Astrocyte of the cerebellum (primary cell): ENCODE measurements at regions not wholly inside any gene's neighbourhood (a gene's known extent, or its start where the extent isn't known, plus 50 kb on each side); places are given as distances from the start of the nearest gene placed in this dataset.

Experiments used
- DNase-seq: peaks from one replicate; pipeline ENCODE4 v3.0.0-alpha.2; 2011; ENCODE audit warnings: low read depth
- H3K4me3 ChIP-seq: 2 replicates; pipeline ENCODE4 v1.5.1; 2011; ENCODE audit warnings: mild to moderate bottlenecking, low read depth, low read length, moderate library complexity
- in situ Hi-C: cut with HindIII; loops from 2 replicates; pipeline ENCODE4 v1.10.0; 2017; ENCODE audit warnings: low sequenced_read_pairs
- TF ChIP-seq, protein P1 (sequence below): IDR thresholded peaks from 2 replicates; pipeline ENCODE4 v1.5.1; 2012; ENCODE audit warnings: low read length, low read depth, moderate library complexity, mild to moderate bottlenecking; ENCODE audit errors: missing control alignments

DNA sequence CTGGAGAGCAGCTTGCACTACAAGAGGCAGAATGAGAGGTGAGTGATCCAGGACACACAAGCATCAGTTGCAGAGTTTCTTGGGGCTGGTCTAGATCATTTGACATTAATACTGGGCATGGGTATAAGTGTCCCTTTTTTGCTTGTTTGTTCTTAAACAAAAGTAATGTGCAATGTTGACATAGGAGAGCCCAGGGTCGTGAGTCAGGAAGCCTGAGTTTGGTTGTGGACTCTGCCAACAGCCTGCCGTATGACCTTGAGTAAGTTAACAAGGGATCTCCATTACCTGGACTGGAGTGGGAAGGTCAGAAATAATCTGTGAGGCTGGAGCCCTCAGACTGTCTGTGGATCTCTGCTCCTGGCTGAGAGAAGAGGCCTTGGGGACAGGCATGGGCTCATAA lies 170.3 kb downstream of the KCNA5 start:
- TF ChIP-seq, protein P1, sequence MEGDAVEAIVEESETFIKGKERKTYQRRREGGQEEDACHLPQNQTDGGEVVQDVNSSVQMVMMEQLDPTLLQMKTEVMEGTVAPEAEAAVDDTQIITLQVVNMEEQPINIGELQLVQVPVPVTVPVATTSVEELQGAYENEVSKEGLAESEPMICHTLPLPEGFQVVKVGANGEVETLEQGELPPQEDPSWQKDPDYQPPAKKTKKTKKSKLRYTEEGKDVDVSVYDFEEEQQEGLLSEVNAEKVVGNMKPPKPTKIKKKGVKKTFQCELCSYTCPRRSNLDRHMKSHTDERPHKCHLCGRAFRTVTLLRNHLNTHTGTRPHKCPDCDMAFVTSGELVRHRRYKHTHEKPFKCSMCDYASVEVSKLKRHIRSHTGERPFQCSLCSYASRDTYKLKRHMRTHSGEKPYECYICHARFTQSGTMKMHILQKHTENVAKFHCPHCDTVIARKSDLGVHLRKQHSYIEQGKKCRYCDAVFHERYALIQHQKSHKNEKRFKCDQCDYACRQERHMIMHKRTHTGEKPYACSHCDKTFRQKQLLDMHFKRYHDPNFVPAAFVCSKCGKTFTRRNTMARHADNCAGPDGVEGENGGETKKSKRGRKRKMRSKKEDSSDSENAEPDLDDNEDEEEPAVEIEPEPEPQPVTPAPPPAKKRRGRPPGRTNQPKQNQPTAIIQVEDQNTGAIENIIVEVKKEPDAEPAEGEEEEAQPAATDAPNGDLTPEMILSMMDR = no peak
- in situ Hi-C loops = no loop called here
- H3K4me3 ChIP-seq = no peak overlapping the region
- no peak for DNase-seq

DNA sequence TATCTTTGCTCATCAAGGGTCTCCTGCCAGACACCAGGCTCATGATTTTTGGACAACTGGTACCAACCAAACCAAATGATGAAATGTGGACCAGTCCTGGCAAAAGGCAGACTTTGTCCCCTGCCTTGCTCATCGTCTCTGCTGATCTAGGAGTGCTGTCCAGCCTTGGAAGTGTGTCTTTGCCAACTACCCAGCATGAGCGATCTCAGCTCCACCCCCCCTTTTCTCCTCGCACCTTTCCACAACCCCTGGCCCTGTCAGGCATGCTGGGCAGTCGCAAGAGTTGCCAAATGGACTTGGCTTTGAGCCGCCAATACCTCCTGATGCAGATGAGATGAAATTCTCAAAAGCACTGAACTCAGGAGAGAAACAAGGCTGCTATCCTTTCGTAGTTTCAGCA lies 174.3 kb downstream of the KCNA5 start:
- TF ChIP-seq, protein P1 = no peak
- in situ Hi-C loops = no loop called here
- H3K4me3 ChIP-seq = no peak overlapping the region
- DNase-seq = no peak

DNA sequence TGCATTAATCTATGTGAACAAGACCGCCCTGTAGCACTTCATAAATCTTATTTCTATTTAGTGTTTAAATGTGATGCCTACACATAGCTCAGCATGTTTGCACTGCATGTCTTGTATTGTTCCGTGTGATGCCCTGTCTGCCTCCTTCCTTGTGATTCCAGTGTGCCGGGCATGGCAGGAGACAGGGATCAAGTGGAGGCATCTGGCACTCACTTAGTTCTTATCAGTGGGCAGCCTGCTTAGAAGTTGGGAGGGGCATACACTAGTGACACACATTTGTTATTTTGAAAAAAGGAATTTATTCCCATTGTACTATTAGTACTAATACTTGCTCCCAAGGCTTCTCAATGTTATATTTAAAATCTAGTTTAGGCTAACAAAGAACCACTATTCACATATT lies 176.4 kb downstream of the KCNA5 start:
- H3K4me3 ChIP-seq = no peak overlapping the region
- in situ Hi-C loops = no loop called here
- TF ChIP-seq, protein P1 = no peak
- no peak for DNase-seq

DNA sequence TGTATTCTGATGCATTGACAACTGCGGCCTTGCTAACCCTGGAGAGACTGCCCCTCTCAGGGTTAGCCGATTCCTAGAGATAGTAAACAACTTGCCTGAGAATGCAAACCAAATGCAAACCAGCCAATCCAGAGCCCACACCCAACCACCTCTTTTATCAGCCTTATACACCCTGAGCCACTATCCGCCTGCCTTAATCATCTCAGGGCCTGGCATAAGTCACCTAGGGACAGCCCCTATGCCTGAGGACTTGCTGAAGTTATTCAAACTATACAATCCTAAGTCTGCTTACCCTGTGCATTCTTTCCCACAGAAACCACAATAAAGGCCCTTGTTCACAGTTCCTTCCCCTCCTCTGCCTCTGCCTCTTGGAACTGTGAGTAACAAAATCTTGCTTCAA lies 177.2 kb downstream of the KCNA5 start:
- DNase-seq = no peak

DNA sequence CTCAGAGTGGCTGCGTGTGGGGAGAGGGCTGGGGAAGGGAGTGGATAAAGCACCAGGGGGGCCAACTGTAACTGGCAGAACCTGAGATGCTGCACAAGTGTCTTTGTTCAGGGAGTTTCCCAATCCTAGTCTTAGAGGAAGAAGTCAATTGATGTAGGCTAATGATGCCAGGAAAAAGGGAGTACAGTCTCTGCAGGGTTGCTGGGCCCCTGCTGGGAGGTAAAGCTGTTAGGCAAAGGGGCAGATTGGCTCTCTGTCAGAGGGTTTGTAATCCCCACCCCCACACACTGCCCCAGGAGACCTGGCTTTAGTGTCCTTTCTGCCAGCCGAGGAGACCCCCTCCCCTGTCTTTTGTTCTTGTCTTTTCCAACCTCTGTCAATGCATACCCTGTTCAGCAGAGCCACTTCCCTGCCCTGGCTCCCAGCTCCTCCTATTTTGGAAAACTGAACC lies 178.4 kb downstream of the KCNA5 start:
- TF ChIP-seq, protein P1 = no peak
- no peak for DNase-seq
- in situ Hi-C loops = no loop called here
- H3K4me3 ChIP-seq = no peak overlapping the region

More for the DNA sequence above, 177.2 kb downstream of the KCNA5 start:
- in situ Hi-C loops = no loop called here
- TF ChIP-seq, protein P1 = no peak
- no peak overlapping the region for H3K4me3 ChIP-seq

DNA sequence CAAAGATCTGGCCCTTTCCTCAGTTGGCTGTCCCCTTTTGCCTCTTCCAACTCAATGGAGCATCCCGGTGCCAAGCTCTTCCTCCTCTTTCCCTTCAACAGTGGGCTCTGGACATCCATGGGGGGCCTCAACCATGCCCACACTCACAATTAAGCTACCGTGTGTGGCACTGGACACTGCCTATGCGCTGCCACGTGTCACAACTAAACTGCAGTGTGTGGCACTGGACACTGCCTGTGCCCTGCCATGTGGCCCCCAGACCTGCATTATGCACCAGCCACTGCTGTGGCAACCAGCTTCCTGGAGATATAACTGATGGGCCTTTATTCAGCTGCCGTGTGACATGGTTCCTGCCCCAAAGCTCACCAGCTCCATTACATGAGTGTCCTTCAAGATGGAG lies 179.1 kb downstream of the KCNA5 start:
- in situ Hi-C loops = no loop called here
- no peak for DNase-seq
- no peak overlapping the region for H3K4me3 ChIP-seq
- TF ChIP-seq, protein P1 = no peak

DNA sequence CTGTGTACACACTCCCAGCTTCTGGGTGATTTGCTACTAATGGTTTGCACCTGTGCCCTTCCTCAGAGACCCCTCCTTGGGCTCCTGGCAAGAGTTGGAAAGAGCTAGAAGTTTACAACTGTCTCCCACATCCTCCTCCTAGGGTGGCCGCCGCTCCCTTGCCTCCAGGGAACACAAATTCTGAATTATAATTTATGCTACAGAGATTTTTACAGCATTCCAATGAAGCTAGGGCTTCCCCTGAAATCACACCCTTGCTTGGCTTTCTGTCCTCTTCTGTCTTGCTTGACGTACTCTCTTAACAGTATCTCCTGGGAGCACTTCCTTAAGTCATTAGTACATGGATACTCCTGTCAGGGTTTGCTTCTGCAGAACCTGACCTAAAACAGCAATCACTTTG lies 180.2 kb downstream of the KCNA5 start:
- H3K4me3 ChIP-seq = no peak overlapping the region
- in situ Hi-C loops = no loop called here
- TF ChIP-seq, protein P1 = no peak
- DNase-seq = no peak
